Chondrocyte (in vitro differentiated cells): ENCODE measurements at regions not wholly inside any gene's neighbourhood (a gene's known extent, or its start where the extent isn't known, plus 50 kb on each side); places are given as distances from the start of the nearest gene placed in this dataset.

ENCODE experiments used
- DNase-seq: peaks from one replicate; pipeline ENCODE4 v3.0.0; 2021; ENCODE audit warnings: mixed read lengths, low spot score
- H3K27ac Mint-ChIP-seq: one replicate; pipeline ENCODE4 v1.8.0; 2021; ENCODE audit warnings: mild to moderate bottlenecking, moderate library complexity, mixed read lengths; ENCODE audit not compliant: unreplicated experiment
- H3K27me3 Mint-ChIP-seq: 2 replicates; pipeline ENCODE4 v1.8.0; 2021; ENCODE audit warnings: low read depth, mixed read lengths
- H3K36me3 Mint-ChIP-seq: 2 replicates; pipeline ENCODE4 v1.8.0; 2021; ENCODE audit warnings: low read depth, mixed read lengths
- H3K4me1 Mint-ChIP-seq: 2 replicates; pipeline ENCODE4 v1.8.0; 2021; ENCODE audit warnings: low read depth, mild to moderate bottlenecking, mixed read lengths
- H3K4me3 Mint-ChIP-seq: one replicate; pipeline ENCODE4 v1.8.0; 2021; ENCODE audit warnings: mild to moderate bottlenecking, moderate library complexity, mixed read lengths; ENCODE audit not compliant: unreplicated experiment
- H3K9me3 Mint-ChIP-seq: 2 replicates; pipeline ENCODE4 v1.8.0; 2021; ENCODE audit warnings: low read depth, mixed read lengths
- TF ChIP-seq, protein P1 (sequence below): fragments of 200-600 bp; sonication (generic); IDR thresholded peaks from 2 replicates; pipeline ENCODE4 v1.5.0; 2021; ENCODE audit warnings: antibody characterized with exemption, mild to moderate bottlenecking, moderate library complexity

GRCh38 chr4:134888156-134888555 is 686.6 kb upstream of the PABPC4L start:
- H3K9me3 Mint-ChIP-seq: no peaks in the 10 kb centered on the region
- DNase-seq: no peak
- no peaks in the 10 kb centered on the region for H3K36me3 Mint-ChIP-seq
- H3K27me3 Mint-ChIP-seq: no peaks in the 10 kb centered on the region
- TF ChIP-seq, protein P1, sequence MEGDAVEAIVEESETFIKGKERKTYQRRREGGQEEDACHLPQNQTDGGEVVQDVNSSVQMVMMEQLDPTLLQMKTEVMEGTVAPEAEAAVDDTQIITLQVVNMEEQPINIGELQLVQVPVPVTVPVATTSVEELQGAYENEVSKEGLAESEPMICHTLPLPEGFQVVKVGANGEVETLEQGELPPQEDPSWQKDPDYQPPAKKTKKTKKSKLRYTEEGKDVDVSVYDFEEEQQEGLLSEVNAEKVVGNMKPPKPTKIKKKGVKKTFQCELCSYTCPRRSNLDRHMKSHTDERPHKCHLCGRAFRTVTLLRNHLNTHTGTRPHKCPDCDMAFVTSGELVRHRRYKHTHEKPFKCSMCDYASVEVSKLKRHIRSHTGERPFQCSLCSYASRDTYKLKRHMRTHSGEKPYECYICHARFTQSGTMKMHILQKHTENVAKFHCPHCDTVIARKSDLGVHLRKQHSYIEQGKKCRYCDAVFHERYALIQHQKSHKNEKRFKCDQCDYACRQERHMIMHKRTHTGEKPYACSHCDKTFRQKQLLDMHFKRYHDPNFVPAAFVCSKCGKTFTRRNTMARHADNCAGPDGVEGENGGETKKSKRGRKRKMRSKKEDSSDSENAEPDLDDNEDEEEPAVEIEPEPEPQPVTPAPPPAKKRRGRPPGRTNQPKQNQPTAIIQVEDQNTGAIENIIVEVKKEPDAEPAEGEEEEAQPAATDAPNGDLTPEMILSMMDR: no peak
- no peak overlapping the region for H3K4me3 Mint-ChIP-seq
- no peaks in the 10 kb centered on the region for H3K4me1 Mint-ChIP-seq
- H3K27ac Mint-ChIP-seq: no peak overlapping the region

GRCh38 chr4:134885436-134885835 is 683.8 kb upstream of the PABPC4L start:
- TF ChIP-seq, protein P1: no peak
- Mint-ChIP-seq H3K9me3 (peaks cover 5% of the 10 kb centered on the region), H3K27ac (no peak overlapping the region), H3K27me3 (no peaks in the 10 kb centered on the region), H3K36me3 (no peaks in the 10 kb centered on the region), H3K4me1 (no peaks in the 10 kb centered on the region), H3K4me3 (no peak overlapping the region)
- DNase-seq: no peak

- TF ChIP-seq, protein P1: no peak
- no peak overlapping the region for H3K4me3 Mint-ChIP-seq
- H3K27ac Mint-ChIP-seq: no peak overlapping the region
- H3K9me3 Mint-ChIP-seq: peaks cover 5% of the 10 kb centered on the region
- DNase-seq: no peak
- no peaks in the 10 kb centered on the region for H3K27me3 Mint-ChIP-seq
- H3K36me3 Mint-ChIP-seq: no peaks in the 10 kb centered on the region
- no peaks in the 10 kb centered on the region for H3K4me1 Mint-ChIP-seq
Measured at GRCh38 chr4:134883831-134884449, 682.4 kb upstream of the PABPC4L start.

DNA sequence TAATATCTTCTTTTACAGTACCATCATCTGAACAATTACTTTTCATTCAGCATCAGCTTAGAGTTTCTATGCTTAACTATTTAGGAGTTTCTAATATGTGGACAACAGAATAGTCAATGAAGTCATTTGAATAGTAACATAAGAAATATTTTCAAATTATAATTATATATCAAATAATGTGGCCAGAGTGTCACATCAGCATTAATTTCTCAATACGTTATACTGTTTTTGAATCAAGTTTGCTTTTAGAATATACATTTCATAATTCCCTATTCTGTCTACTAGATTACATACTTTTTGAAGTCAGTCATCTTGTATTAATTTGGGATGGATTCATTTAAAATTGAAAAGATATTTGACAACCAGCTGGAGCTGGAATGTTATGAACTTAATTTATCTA is 677.4 kb upstream of the PABPC4L start:
- H3K27ac Mint-ChIP-seq: no peak overlapping the region
- TF ChIP-seq, protein P1: no peak

DNA sequence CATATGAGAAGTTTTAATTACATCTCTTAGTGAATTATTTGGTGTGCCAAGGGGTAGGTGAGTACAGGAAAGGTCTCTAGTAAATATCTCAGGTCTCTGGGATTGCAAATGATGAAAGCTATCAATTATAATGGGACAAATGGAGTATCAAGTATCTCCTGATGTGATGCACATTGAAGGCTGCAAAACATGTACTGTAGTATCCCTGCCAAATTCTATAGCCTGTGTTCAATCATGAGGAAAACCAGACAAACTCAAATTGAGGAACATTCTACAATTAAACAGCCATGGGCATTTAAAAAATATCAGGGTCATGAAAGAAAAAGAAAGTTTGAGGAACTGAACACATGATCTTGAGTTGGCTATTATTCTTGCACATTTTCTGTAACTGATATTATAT is 665.4 kb upstream of the PABPC4L start:
- Mint-ChIP-seq H3K4me1 (peaks cover 3% of the 10 kb centered on the region), H3K9me3 (no peaks in the 10 kb centered on the region)

More for the DNA sequence above, 677.4 kb upstream of the PABPC4L start:
- no peak overlapping the region for H3K4me3 Mint-ChIP-seq
- H3K27me3 Mint-ChIP-seq: no peaks in the 10 kb centered on the region
- no peak for DNase-seq
- no peaks in the 10 kb centered on the region for H3K4me1 Mint-ChIP-seq
- no peaks in the 10 kb centered on the region for H3K36me3 Mint-ChIP-seq
- H3K9me3 Mint-ChIP-seq: peaks cover 5% of the 10 kb centered on the region

More for the DNA sequence above, 665.4 kb upstream of the PABPC4L start:
- TF ChIP-seq, protein P1: no peak
- Mint-ChIP-seq H3K27me3 (no peaks in the 10 kb centered on the region), H3K27ac (no peak overlapping the region), H3K4me3 (no peak overlapping the region), H3K36me3 (no peaks in the 10 kb centered on the region)
- no peak for DNase-seq
